GM23338 (cell line): ENCODE measurements at regions not wholly inside any gene's neighbourhood (a gene's known extent, or its start where the extent isn't known, plus 50 kb on each side); places are given as distances from the start of the nearest gene placed in this dataset.
A peak's percentile ranks its signal among the peaks of the same experiment; 100 is the strongest.

ENCODE experiments used
- ATAC-seq: fragments of 200-7000 bp; cut with Tn5 transposase; 3 replicates; pipeline ENCODE4 v1.9.1; 2020
- DNase-seq: peaks from one replicate; pipeline ENCODE4 v3.0.0-alpha.2; 2015; ENCODE audit warnings: low spot score
- H2AFZ ChIP-seq: fragments of 200-600 bp; sonication (generic); 2 replicates; pipeline ENCODE4 v1.8.0; 2016; ENCODE audit warnings: antibody characterized with exemption, mild to moderate bottlenecking, moderate library complexity
- H3F3A ChIP-seq: fragments of 200-600 bp; sonication (generic); replicated peaks from 2 replicates; pipeline ENCODE4 v1.8.0; 2017; ENCODE audit warnings: antibody characterized with exemption, mixed run types, low read depth
- H3K27ac ChIP-seq: fragments of 200-600 bp; sonication (generic); 2 replicates; pipeline ENCODE4 v1.6.1; 2016; ENCODE audit warnings: low read depth
- H3K27me3 ChIP-seq: fragments of 200-600 bp; sonication (generic); 2 replicates; pipeline ENCODE4 v1.8.0; 2016; ENCODE audit warnings: mild to moderate bottlenecking, mixed run types, moderate library complexity; ENCODE audit not compliant: insufficient read depth
- H3K36me3 ChIP-seq: fragments of 200-600 bp; sonication (generic); 2 replicates; pipeline ENCODE4 v1.8.0; 2016; ENCODE audit warnings: mild to moderate bottlenecking; ENCODE audit not compliant: insufficient read depth
- H3K4me1 ChIP-seq: fragments of 200-600 bp; sonication (generic); 2 replicates; pipeline ENCODE4 v1.8.0; 2016; ENCODE audit warnings: mild to moderate bottlenecking, moderate library complexity; ENCODE audit not compliant: insufficient read depth
- H3K4me2 ChIP-seq: fragments of 200-600 bp; sonication (generic); 2 replicates; pipeline ENCODE4 v1.7.1; 2017; ENCODE audit warnings: mixed run types
- H3K4me3 ChIP-seq: fragments of 200-600 bp; sonication (generic); 2 replicates; pipeline ENCODE4 v1.6.1; 2016; ENCODE audit warnings: mixed run types
- H3K79me2 ChIP-seq: fragments of 200-600 bp; sonication (generic); replicated peaks from 2 replicates; pipeline ENCODE4 v1.8.0; 2017; ENCODE audit warnings: mild to moderate bottlenecking; ENCODE audit not compliant: insufficient read depth
- H3K9me2 ChIP-seq: fragments of 200-600 bp; sonication (generic); 2 replicates; pipeline ENCODE4 v1.8.0; 2017; ENCODE audit not compliant: insufficient read depth
- H4K20me1 ChIP-seq: fragments of 200-600 bp; sonication (generic); replicated peaks from 2 replicates; pipeline ENCODE4 v1.8.0; 2017; ENCODE audit warnings: mild to moderate bottlenecking; ENCODE audit not compliant: insufficient read depth
- H3K27ac Mint-ChIP-seq: 2 replicates; pipeline ENCODE4 v1.8.0; 2020; ENCODE audit warnings: inconsistent platforms, mild to moderate bottlenecking, moderate library complexity, mixed read lengths
- H3K27me3 Mint-ChIP-seq: 3 replicates; pipeline ENCODE4 v1.8.0; 2022; ENCODE audit warnings: low read depth, mild to moderate bottlenecking, moderate library complexity, mixed read lengths, inconsistent platforms; ENCODE audit not compliant: insufficient read depth, poor library complexity
- H3K36me3 Mint-ChIP-seq: 3 replicates; pipeline ENCODE4 v1.8.0; 2021; ENCODE audit warnings: low read depth, mild to moderate bottlenecking, inconsistent platforms, moderate library complexity, mixed read lengths
- H3K4me1 Mint-ChIP-seq: 3 replicates; pipeline ENCODE4 v1.8.0; 2020; ENCODE audit warnings: mild to moderate bottlenecking, inconsistent platforms, mixed read lengths
- H3K4me3 Mint-ChIP-seq: 3 replicates; pipeline ENCODE4 v1.8.0; 2021; ENCODE audit warnings: moderate library complexity, mild to moderate bottlenecking, inconsistent platforms, mixed read lengths
- H3K9me3 Mint-ChIP-seq: 3 replicates; pipeline ENCODE4 v1.8.0; 2020; ENCODE audit warnings: moderate library complexity, mild to moderate bottlenecking, inconsistent platforms, mixed read lengths
- CREB1 ChIP-seq: fragments of 250-450 bp; sonication (Bioruptor Pico); IDR thresholded peaks from 2 replicates; pipeline ENCODE4 v1.5.0; 2020; ENCODE audit warnings: low read depth, mild to moderate bottlenecking, moderate library complexity
- CTCF ChIP-seq, 2 experiments: fragments of 200-600 bp in 1 of 2; sonication (generic) in 1 of 2; conservative IDR thresholded peaks; 2 replicates each; pipeline versions ENCODE4 v1.5.1 to v1.6.1; 2016 to 2017; ENCODE audit warnings: antibody characterized with exemption in 2 of 2, low read depth in 2 of 2, mild to moderate bottlenecking in 2 of 2, moderate library complexity in 1 of 2
- ETS1 ChIP-seq: IDR thresholded peaks from 2 replicates; pipeline ENCODE4 v1.6.1; 2016; ENCODE audit warnings: antibody characterized with exemption
- EZH2 ChIP-seq: fragments of 200-600 bp; sonication (generic); IDR thresholded peaks from one replicate; pipeline ENCODE4 v1.8.0; 2017; ENCODE audit warnings: antibody characterized with exemption, mild to moderate bottlenecking, low read depth; ENCODE audit not compliant: unreplicated experiment
- EZH2phosphoT487 ChIP-seq: fragments of 200-600 bp; sonication (generic); IDR thresholded peaks from one replicate; pipeline ENCODE4 v1.8.1; 2018; ENCODE audit warnings: antibody characterized with exemption; ENCODE audit not compliant: unreplicated experiment
- JUNB ChIP-seq: IDR thresholded peaks from one replicate; pipeline ENCODE4 v1.6.1; 2016; ENCODE audit warnings: antibody characterized with exemption; ENCODE audit not compliant: unreplicated experiment
- NANOG ChIP-seq: IDR thresholded peaks from 2 replicates; pipeline ENCODE4 v1.6.1; 2016; ENCODE audit warnings: antibody characterized with exemption, borderline replicate concordance
- POLR2AphosphoS5 ChIP-seq: IDR thresholded peaks from 2 replicates; pipeline ENCODE4 v1.6.1; 2016; ENCODE audit warnings: antibody characterized with exemption, low read depth
- REST ChIP-seq: IDR thresholded peaks from one replicate; pipeline ENCODE4 v1.6.1; 2018; ENCODE audit warnings: antibody characterized with exemption; ENCODE audit not compliant: unreplicated experiment
- STAT1 ChIP-seq: IDR thresholded peaks from one replicate; pipeline ENCODE4 v1.6.1; 2016; ENCODE audit warnings: antibody characterized with exemption; ENCODE audit not compliant: unreplicated experiment
- ZNF114 ChIP-seq: fragments of 250-450 bp; sonication (Bioruptor Pico); IDR thresholded peaks from 2 replicates; pipeline ENCODE4 v1.5.0; 2020; ENCODE audit warnings: mild to moderate bottlenecking, moderate library complexity

- H2AFZ ChIP-seq, result no peak overlapping the region; the same call in 1 of the 2 replicates
- no peaks in the 10 kb centered on the region for H3F3A ChIP-seq
- Mint-ChIP-seq H3K4me3 (no peak overlapping the region), H3K27me3 (no peaks in the 10 kb centered on the region), H3K36me3 (no peaks in the 10 kb centered on the region), H3K4me1 (no peaks in the 10 kb centered on the region), H3K27ac (no peak overlapping the region), H3K9me3 (no peaks in the 10 kb centered on the region)
- no peak for TF ChIP-seq CREB1 (CRISPR knock-in tag)
- TF ChIP-seq EZH2phosphoT487, result no peak
- TF ChIP-seq STAT1, result no peak
- TF ChIP-seq ETS1, result no peak
- TF ChIP-seq ZNF114 (CRISPR knock-in tag), result no peak
- TF ChIP-seq NANOG, result no peak
- no peak for TF ChIP-seq REST
- no peak for TF ChIP-seq POLR2AphosphoS5
- TF ChIP-seq CTCF (conservative IDR thresholded peaks at IDR 0.05; ENCODE audit: low read depth in 2 of 2), result no peak
- no peak for TF ChIP-seq JUNB
- ATAC-seq (no peak), DNase-seq (no peak)
- no peaks in the 10 kb centered on the region for H3K9me2 ChIP-seq
- no peaks in the 10 kb centered on the region for H4K20me1 ChIP-seq
- H3K27ac ChIP-seq, result no peak overlapping the region
- H3K4me3 ChIP-seq, result no peak overlapping the region
- no peaks in the 10 kb centered on the region for H3K79me2 ChIP-seq
- H3K36me3 ChIP-seq, result no peaks in the 10 kb centered on the region
- H3K4me1 ChIP-seq, result no peaks in the 10 kb centered on the region
- H3K27me3 ChIP-seq, result no peaks in the 10 kb centered on the region
- no peak overlapping the region for H3K4me2 ChIP-seq
Measured at GRCh38 chr2:61664190-61664589, 126.0 kb upstream of the XPO1 start.

GRCh38 chr2:61662990-61663389, 124.8 kb upstream of the XPO1 start:
- Mint-ChIP-seq H3K9me3 (no peaks in the 10 kb centered on the region), H3K36me3 (no peaks in the 10 kb centered on the region), H3K27ac (no peak overlapping the region), H3K4me3 (no peak overlapping the region), H3K27me3 (no peaks in the 10 kb centered on the region), H3K4me1 (0 out of 3 replicates have a peak, but pooled peaks cover 2% of the 10 kb centered on the region)
- Histone ChIP-seq H3K36me3 (no peaks in the 10 kb centered on the region), H3K27me3 (no peaks in the 10 kb centered on the region), H3K9me2 (no peaks in the 10 kb centered on the region), H3K27ac (no peak overlapping the region), H3K79me2 (no peaks in the 10 kb centered on the region), H2AFZ (0 out of 2 replicates have a peak overlapping the region, but pooled peaks have one; percentile 30), H4K20me1 (no peaks in the 10 kb centered on the region), H3F3A (no peaks in the 10 kb centered on the region), H3K4me1 (no peaks in the 10 kb centered on the region), H3K4me3 (no peak overlapping the region), H3K4me2 (no peak overlapping the region)
- DNase-seq, result no peak
- ATAC-seq, result no peak
- TF ChIP-seq ETS1 (no peak), ZNF114 (CRISPR knock-in tag) (no peak), POLR2AphosphoS5 (no peak), CREB1 (CRISPR knock-in tag) (no peak), EZH2 (no peak), JUNB (no peak), CTCF (conservative IDR thresholded peaks at IDR 0.05; ENCODE audit: low read depth in 2 of 2) (no peak)
